Left cardiac atrium (tissue), 4 donors: ENCODE measurements at regions not wholly inside any gene's neighbourhood (a gene's known extent, or its start where the extent isn't known, plus 50 kb on each side); places are given as distances from the start of the nearest gene placed in this dataset.

Source experiments
- ATAC-seq, 2 donors: fragments of 200-7000 bp; cut with Tn5 transposase; one replicate each; pipeline ENCODE4 v1.9.1; 2020; ENCODE audit warnings: mild to moderate bottlenecking in 2 of 2, moderate library complexity in 2 of 2
- DNase-seq: peaks from one replicate; pipeline ENCODE4 v3.0.0-alpha.2; 2020
- intact Hi-C, 2 donors: fragments of 100-400 bp; cut with DNase I; formaldehyde crosslinking; loops; one replicate each; pipeline versions ENCODE4 v1.14.1 to v1.15.1; 2022 to 2023
- donor health status: DM: no; HTN: yes; CAD: no.
- donor health status: DM: no; HTN: yes; CAD: no; lungs with severe emphysema.
- donor health status: DM: yes; HTN: yes; CAD: no.
- donor health status: Dilated cardiomyopathy.

GRCh38 chr4:73929278-73929677 lies 52.5 kb downstream of the PF4 start:
- intact Hi-C loops: no loop called here
- DNase-seq (no peak), ATAC-seq (no peak)

DNA sequence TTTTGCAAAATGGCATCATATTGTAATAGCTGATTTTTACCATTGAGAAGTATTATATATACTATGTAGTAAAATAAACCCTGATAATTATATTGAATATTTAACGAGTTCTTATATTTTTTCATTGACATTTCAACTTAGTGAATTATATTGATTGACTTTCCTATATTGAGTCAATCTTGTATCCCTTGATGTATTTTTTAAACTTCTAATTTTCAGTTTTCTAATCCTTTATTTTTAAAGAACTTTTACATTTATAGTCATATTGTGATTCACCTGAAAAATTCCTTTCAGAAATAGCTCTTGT lies 54.4 kb downstream of the CXCL1 start:
- no peak for DNase-seq
- intact Hi-C loops: loop anchor here in 1 of 2 donors (5.0 kb wide), 1 partner anchor 261 kb away; no protein-coding TSS in a partner anchor
- ATAC-seq: no peak

GRCh38 chr4:73922766-73923630 lies 53.8 kb downstream of the CXCL1 start:
- intact Hi-C loops: loop anchor here in 1 of 2 donors (5.0 kb wide), 1 partner anchor 261 kb away; no protein-coding TSS in a partner anchor
- DNase-seq: no peak
- ATAC-seq: no peak

- intact Hi-C loops: loop anchor here in 1 of 2 donors (5.0 kb wide), 1 partner anchor 260 kb away; no protein-coding TSS in a partner anchor
- DNase-seq (no peak), ATAC-seq (no peak)
Observed at GRCh38 chr4:73922317-73922716, 53.1 kb downstream of the CXCL1 start.
